Osteoblast (primary cell): ENCODE measurements at regions not wholly inside any gene's neighbourhood (a gene's known extent, or its start where the extent isn't known, plus 50 kb on each side); places are given as distances from the start of the nearest gene placed in this dataset.

ENCODE experiments used
- DNase-seq: peaks from one replicate; pipeline ENCODE4 v3.0.0; 2011; ENCODE audit warnings: low spot score, mixed read lengths; ENCODE audit not compliant: insufficient read length; ENCODE audit errors: missing footprints
- H2AFZ ChIP-seq: 2 replicates; pipeline ENCODE4 v1.6.0; 2011; ENCODE audit warnings: mild to moderate bottlenecking, low read length
- H3K27ac ChIP-seq: 2 replicates; pipeline ENCODE4 v1.5.1; 2011; ENCODE audit warnings: mild to moderate bottlenecking, low read depth, low read length, moderate library complexity
- H3K27me3 ChIP-seq: 2 replicates; pipeline ENCODE4 v1.6.0; 2012; ENCODE audit warnings: mild to moderate bottlenecking, control low read depth, inconsistent platforms, low read length, moderate library complexity; ENCODE audit not compliant: insufficient read depth
- H3K36me3 ChIP-seq: 2 replicates; pipeline ENCODE4 v1.5.1; 2011; ENCODE audit warnings: mild to moderate bottlenecking, low read length, control low read depth, moderate library complexity; ENCODE audit not compliant: insufficient read depth
- H3K4me1 ChIP-seq: 2 replicates; pipeline ENCODE4 v1.5.1; 2011; ENCODE audit warnings: mild to moderate bottlenecking, low read length, control low read depth, moderate library complexity; ENCODE audit not compliant: insufficient read depth
- H3K4me2 ChIP-seq: 2 replicates; pipeline ENCODE4 v1.6.0; 2011; ENCODE audit warnings: mild to moderate bottlenecking, low read length; ENCODE audit not compliant: insufficient read depth
- H3K4me3 ChIP-seq: fragments of 200-600 bp; sonication (generic); 3 replicates; pipeline ENCODE4 v1.5.1; 2012; ENCODE audit warnings: mild to moderate bottlenecking, low read length, inconsistent platforms; ENCODE audit not compliant: insufficient read depth
- H3K79me2 ChIP-seq: 2 replicates; pipeline ENCODE4 v1.6.0; 2012; ENCODE audit warnings: mild to moderate bottlenecking, low read length, control low read depth, inconsistent platforms; ENCODE audit not compliant: insufficient read depth
- H3K9me3 ChIP-seq: 2 replicates; pipeline ENCODE4 v1.5.1; 2011; ENCODE audit warnings: low read depth, low read length, control low read depth
- H4K20me1 ChIP-seq: 2 replicates; pipeline ENCODE4 v1.6.0; 2012; ENCODE audit warnings: mild to moderate bottlenecking, low read length, control low read depth; ENCODE audit not compliant: insufficient read depth
- TF ChIP-seq, protein P1 (sequence below): IDR thresholded peaks from 2 replicates; pipeline ENCODE4 v1.5.1; 2011; ENCODE audit warnings: mild to moderate bottlenecking, low read depth, low read length, moderate library complexity; ENCODE audit errors: extremely low read depth

DNA sequence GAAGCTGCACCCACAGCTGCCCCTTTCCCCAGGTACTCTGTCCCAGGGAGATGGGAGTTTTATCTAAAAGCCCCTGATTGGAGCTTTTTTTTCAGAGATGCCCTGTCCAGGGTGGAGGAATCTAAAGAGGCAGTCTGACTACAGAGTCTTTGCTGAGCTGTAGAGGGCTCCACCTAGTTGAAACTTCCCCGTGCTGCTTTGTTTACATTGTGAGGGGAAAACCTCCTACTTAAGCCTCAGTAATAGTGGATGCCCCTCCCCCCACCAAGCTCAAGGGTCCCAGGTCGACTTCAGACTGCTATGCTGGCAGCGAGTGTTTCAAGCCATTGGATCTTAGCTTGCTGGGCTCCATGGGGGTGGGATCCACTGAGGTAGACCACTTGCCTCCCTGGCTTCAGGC, 470.1 kb upstream of the LARGE1 start:
- Histone ChIP-seq H3K79me2 (no peaks in the 10 kb centered on the region), H3K9me3 (no peaks in the 10 kb centered on the region), H3K4me1 (no peaks in the 10 kb centered on the region), H2AFZ (no peak overlapping the region), H3K36me3 (no peaks in the 10 kb centered on the region), H3K27me3 (no peaks in the 10 kb centered on the region), H3K4me2 (no peak overlapping the region), H3K27ac (no peak overlapping the region), H3K4me3 (no peak overlapping the region), H4K20me1 (no peaks in the 10 kb centered on the region)
- TF ChIP-seq, protein P1, sequence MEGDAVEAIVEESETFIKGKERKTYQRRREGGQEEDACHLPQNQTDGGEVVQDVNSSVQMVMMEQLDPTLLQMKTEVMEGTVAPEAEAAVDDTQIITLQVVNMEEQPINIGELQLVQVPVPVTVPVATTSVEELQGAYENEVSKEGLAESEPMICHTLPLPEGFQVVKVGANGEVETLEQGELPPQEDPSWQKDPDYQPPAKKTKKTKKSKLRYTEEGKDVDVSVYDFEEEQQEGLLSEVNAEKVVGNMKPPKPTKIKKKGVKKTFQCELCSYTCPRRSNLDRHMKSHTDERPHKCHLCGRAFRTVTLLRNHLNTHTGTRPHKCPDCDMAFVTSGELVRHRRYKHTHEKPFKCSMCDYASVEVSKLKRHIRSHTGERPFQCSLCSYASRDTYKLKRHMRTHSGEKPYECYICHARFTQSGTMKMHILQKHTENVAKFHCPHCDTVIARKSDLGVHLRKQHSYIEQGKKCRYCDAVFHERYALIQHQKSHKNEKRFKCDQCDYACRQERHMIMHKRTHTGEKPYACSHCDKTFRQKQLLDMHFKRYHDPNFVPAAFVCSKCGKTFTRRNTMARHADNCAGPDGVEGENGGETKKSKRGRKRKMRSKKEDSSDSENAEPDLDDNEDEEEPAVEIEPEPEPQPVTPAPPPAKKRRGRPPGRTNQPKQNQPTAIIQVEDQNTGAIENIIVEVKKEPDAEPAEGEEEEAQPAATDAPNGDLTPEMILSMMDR: no peak
- no peak for DNase-seq

- Histone ChIP-seq H3K4me3 (no peak overlapping the region), H3K36me3 (no peaks in the 10 kb centered on the region), H3K27ac (no peak overlapping the region), H3K4me2 (no peak overlapping the region), H4K20me1 (no peaks in the 10 kb centered on the region), H3K9me3 (no peaks in the 10 kb centered on the region), H3K27me3 (no peaks in the 10 kb centered on the region), H3K4me1 (no peaks in the 10 kb centered on the region), H2AFZ (no peak overlapping the region), H3K79me2 (no peaks in the 10 kb centered on the region)
- TF ChIP-seq, protein P1: no peak
- DNase-seq: no peak
Measured at GRCh38 chr22:34395370-34395769, 475.1 kb upstream of the LARGE1 start.

- no peaks in the 10 kb centered on the region for H3K36me3 ChIP-seq
- H3K4me2 ChIP-seq: no peak overlapping the region
- H3K4me1 ChIP-seq: no peaks in the 10 kb centered on the region
- no peak overlapping the region for H2AFZ ChIP-seq
- no peaks in the 10 kb centered on the region for H3K79me2 ChIP-seq
- no peaks in the 10 kb centered on the region for H3K27me3 ChIP-seq
- DNase-seq: no peak
- H4K20me1 ChIP-seq: no peaks in the 10 kb centered on the region
- no peaks in the 10 kb centered on the region for H3K9me3 ChIP-seq
- H3K4me3 ChIP-seq: no peak overlapping the region
- TF ChIP-seq, protein P1: no peak
- H3K27ac ChIP-seq: no peak overlapping the region
Measured at GRCh38 chr22:34403667-34404066, 483.4 kb upstream of the LARGE1 start.

- H3K27ac ChIP-seq: no peak overlapping the region
- TF ChIP-seq, protein P1: no peak
- H3K9me3 ChIP-seq: no peaks in the 10 kb centered on the region
- no peak overlapping the region for H3K4me3 ChIP-seq
- H3K36me3 ChIP-seq: no peaks in the 10 kb centered on the region
- no peak overlapping the region for H3K4me2 ChIP-seq
- no peak for DNase-seq
- H3K27me3 ChIP-seq: no peaks in the 10 kb centered on the region
- H2AFZ ChIP-seq: no peak overlapping the region
- H3K79me2 ChIP-seq: no peaks in the 10 kb centered on the region
- H4K20me1 ChIP-seq: no peaks in the 10 kb centered on the region
- no peaks in the 10 kb centered on the region for H3K4me1 ChIP-seq
Measured at GRCh38 chr22:34410111-34410510, 489.8 kb upstream of the LARGE1 start.
